ENCODE measurements at regions not wholly inside any gene's neighbourhood (a gene's known extent, or its start where the extent isn't known, plus 50 kb on each side); places are given as distances from the start of the nearest gene placed in this dataset.

DNA sequence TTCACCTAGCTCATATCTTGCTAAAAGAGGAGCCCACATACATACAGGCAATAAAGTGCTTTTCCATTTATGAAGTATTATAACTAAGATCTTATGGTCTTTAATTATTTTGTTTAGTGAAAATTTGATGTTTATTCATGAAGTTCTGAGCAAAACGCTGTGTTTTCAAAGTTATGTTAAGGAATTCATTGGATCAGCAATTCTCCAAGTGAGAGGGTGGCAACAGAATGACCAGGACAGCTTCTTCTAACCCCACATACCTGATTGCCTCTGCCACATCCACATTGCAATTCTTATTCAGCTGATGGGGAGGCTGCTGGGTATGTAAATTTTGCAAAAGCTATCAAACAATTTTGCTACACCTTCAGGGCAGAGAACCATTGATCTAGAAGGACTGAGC is 116.8 kb downstream of the OGFRL1 start:
- TF ChIP-seq, protein P1, sequence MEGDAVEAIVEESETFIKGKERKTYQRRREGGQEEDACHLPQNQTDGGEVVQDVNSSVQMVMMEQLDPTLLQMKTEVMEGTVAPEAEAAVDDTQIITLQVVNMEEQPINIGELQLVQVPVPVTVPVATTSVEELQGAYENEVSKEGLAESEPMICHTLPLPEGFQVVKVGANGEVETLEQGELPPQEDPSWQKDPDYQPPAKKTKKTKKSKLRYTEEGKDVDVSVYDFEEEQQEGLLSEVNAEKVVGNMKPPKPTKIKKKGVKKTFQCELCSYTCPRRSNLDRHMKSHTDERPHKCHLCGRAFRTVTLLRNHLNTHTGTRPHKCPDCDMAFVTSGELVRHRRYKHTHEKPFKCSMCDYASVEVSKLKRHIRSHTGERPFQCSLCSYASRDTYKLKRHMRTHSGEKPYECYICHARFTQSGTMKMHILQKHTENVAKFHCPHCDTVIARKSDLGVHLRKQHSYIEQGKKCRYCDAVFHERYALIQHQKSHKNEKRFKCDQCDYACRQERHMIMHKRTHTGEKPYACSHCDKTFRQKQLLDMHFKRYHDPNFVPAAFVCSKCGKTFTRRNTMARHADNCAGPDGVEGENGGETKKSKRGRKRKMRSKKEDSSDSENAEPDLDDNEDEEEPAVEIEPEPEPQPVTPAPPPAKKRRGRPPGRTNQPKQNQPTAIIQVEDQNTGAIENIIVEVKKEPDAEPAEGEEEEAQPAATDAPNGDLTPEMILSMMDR (IDR thresholded peaks at IDR 0.05): no peak
- no peak for TF ChIP-seq POLR2A (IDR thresholded peaks at IDR 0.05)
- peaks cover 26% of the 10 kb centered on the region for H3K4me1 ChIP-seq
- ATAC-seq: no peak
- no peaks in the 10 kb centered on the region for H3K9me3 ChIP-seq
- H3K36me3 ChIP-seq (replicated peaks in 1 of 2; ENCODE audit: insufficient read depth in 1 of 2, low read depth in 2 of 2): no peaks in the 10 kb centered on the region
- H3K27ac ChIP-seq: peak overlapping the region in 3 of 4 donors; percentile 63 to 84 (median 64)
- H3K27me3 ChIP-seq: no peaks in the 10 kb centered on the region
- intact Hi-C loops (cut with DNase I): no loop called here
- no peak for DNase-seq
- WGBS, 2 donors: 68 to 76% methylated on average over 1 of the region's 1 CpG
- H3K4me3 ChIP-seq: no peak overlapping the region

DNA sequence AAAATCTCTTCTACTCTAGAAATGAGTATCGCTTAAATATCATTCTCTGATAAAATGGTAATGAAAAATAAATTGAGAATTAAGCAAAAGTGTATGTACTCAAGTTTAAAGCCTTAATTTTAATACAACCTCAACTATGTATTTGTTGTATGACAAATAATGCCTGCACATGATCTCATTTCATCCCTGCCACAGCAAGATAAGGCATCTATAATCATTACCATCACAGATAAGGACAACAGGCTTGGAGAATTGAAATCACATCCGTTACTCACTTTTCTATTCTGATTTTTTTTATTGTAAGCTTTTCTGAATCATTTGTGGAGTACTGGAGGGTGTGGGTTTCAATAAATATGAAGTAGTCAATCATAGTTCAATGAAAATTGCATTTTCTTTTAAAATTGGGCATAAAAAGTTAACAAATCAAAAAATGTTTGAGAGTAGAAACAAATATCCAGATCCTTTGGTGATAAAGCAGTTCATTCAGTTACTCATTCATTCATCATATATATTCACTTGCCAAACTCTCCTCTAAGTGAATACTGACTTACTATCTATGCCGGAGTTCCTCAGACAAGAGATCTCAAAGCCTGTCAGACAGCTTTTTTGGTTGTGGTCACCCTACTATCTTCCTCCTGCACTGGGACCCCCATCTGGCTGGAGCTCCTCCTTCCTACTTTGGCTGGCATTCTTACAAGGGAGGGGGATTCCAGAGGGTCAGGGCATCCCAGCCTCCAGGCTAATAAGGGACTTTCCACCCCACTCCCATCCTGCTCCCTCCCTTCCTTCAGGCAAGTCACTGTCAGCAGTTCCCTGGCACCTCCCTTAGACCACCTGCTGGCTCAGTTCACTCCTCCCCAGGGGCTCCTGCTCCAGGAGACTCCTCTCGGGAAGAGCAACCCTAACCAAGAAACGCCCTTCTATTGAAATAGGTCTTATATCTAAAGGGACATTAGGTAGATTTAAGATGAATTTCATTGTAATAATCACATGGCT is 118.6 kb downstream of the OGFRL1 start:
- H3K4me3 ChIP-seq: no peak overlapping the region
- H3K4me1 ChIP-seq: peaks cover 32% of the 10 kb centered on the region
- H3K9me3 ChIP-seq: no peaks in the 10 kb centered on the region
- intact Hi-C loops (cut with DNase I): no loop called here
- H3K27me3 ChIP-seq: no peaks in the 10 kb centered on the region
- ATAC-seq (no peak), DNase-seq (no peak)
- no peak for TF ChIP-seq POLR2A (IDR thresholded peaks at IDR 0.05)
- TF ChIP-seq, protein P1 (IDR thresholded peaks at IDR 0.05): no peak
- WGBS, 2 donors: 64 to 67% methylated on average over 5 of the region's 5 CpGs
- H3K27ac ChIP-seq: peak overlapping the region in 3 of 4 donors; percentile 37 to 84 (median 67)
- H3K36me3 ChIP-seq (replicated peaks in 1 of 2; ENCODE audit: insufficient read depth in 1 of 2, low read depth in 2 of 2): no peaks in the 10 kb centered on the region

DNA sequence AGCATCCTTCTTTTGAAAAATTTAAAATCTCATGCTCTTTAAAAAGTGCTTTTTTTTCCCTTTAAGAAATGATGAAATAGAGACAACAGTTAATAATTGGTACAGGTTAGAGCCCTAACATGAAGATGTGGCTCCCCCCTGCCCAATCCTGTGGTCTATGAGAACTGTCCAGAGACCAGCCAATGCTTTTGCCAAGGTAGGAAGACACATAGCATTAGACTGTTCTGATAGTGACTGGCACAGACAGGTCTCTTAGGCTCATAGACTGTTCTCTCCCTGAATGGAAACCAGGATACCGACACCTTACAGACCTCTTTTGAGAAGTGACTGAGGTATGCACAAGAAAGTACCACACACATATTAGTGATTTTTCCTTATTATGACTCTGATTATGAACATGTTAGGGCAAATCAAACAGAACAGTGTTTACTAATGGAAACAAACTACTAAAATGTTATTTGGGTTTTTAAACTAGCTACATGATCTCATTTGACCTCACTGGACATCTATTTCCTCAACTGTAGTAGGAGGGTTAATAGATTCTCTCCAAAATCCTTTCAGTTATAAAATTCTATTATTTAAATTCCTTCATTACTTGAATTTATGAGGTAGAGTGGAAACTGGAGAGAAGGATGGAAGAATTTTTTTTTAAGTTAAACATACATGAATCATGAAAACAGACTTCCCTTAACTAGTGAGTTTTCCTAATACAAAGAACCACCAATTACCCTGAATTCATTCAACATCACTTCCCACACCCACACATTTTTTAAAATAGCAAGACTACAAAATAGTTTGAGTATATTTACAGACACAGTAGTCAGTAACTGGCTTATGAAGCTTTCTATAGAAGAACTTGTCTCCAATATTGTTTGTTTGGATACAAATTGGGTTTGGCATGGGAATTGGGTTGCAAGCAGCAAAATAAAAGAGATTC is 120.4 kb downstream of the OGFRL1 start:
- WGBS, 2 donors: 61 to 84% methylated on average over 1 of the region's 1 CpG
- DNase-seq (no peak), ATAC-seq (no peak)
- TF ChIP-seq, protein P1 (IDR thresholded peaks at IDR 0.05): no peak
- no peak for TF ChIP-seq POLR2A (IDR thresholded peaks at IDR 0.05)
- Histone ChIP-seq H3K4me3 (no peak overlapping the region), H3K27ac (peak overlapping the region in 3 of 4 donors; percentile 6 to 84 (median 50)), H3K4me1 (peaks cover 32% of the 10 kb centered on the region), H3K36me3 (replicated peaks in 1 of 2; ENCODE audit: insufficient read depth in 1 of 2, low read depth in 2 of 2) (no peaks in the 10 kb centered on the region), H3K9me3 (no peaks in the 10 kb centered on the region), H3K27me3 (no peaks in the 10 kb centered on the region)
- intact Hi-C loops (cut with DNase I): no loop called here

DNA sequence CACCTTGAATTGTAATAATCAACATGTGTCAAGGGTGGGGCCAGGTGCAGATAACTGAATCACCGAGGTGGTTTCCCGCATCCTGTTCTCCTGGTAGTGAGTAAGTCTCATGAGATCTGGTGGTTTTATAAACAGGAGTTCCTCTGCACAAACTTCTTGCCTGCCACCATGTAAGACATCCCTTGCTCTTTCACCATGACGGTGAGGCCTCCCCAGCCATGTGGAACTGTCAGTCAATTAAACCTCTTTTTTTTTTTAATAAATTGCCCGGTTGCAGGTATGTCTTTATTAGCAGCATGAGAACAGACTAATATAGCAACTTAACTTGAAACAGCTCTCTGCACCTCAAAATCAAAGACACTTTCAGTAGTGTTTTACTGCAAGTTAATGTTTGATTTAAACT is 121.6 kb downstream of the OGFRL1 start:
- 46 to 57% methylated on average over 4 of the region's 4 CpGs for WGBS, 2 donors
- DNase-seq (peak in 1 of 4 donors; percentile 18), ATAC-seq (peak; percentile 28)
- Histone ChIP-seq H3K27me3 (no peaks in the 10 kb centered on the region), H3K27ac (peak overlapping the region in 3 of 4 donors; percentile 5 to 84 (median 18)), H3K9me3 (no peaks in the 10 kb centered on the region), H3K4me3 (no peak overlapping the region), H3K36me3 (replicated peaks in 1 of 2; ENCODE audit: insufficient read depth in 1 of 2, low read depth in 2 of 2) (no peaks in the 10 kb centered on the region), H3K4me1 (peaks cover 32% of the 10 kb centered on the region)
- intact Hi-C loops (cut with DNase I): no loop called here
- TF ChIP-seq, protein P1 (IDR thresholded peaks at IDR 0.05): no peak
- no peak for TF ChIP-seq POLR2A (IDR thresholded peaks at IDR 0.05)
